ENCODE measurements at regions not wholly inside any gene's neighbourhood (a gene's known extent, or its start where the extent isn't known, plus 50 kb on each side); places are given as distances from the start of the nearest gene placed in this dataset.

- H3K27me3 ChIP-seq, result no peaks in the 10 kb centered on the region
- H3K36me3 ChIP-seq, result no peaks in the 10 kb centered on the region
- TF ChIP-seq POLR2A (IDR thresholded peaks at IDR 0.05), result no peak
- H3K9me3 ChIP-seq, result no peaks in the 10 kb centered on the region
- no peak overlapping the region for H3K27ac ChIP-seq
- DNase-seq, result no peak
- H3K4me1 ChIP-seq, result no peaks in the 10 kb centered on the region
- no peak overlapping the region for H3K4me3 ChIP-seq
Observed at GRCh38 chr16:9522614-9523013, 431.2 kb downstream of the HAPSTR1 start.

GRCh38 chr16:9523994-9524393 lies 432.6 kb downstream of the HAPSTR1 start:
- TF ChIP-seq CTCF (IDR thresholded peaks at IDR 0.05) (no peak), POLR2A (IDR thresholded peaks at IDR 0.05) (no peak)
- Histone ChIP-seq H3K36me3 (no peaks in the 10 kb centered on the region), H3K9me3 (no peaks in the 10 kb centered on the region), H3K4me3 (no peak overlapping the region), H3K27me3 (no peaks in the 10 kb centered on the region), H3K4me1 (no peaks in the 10 kb centered on the region), H3K27ac (no peak overlapping the region)
- no peak for DNase-seq

GRCh38 chr16:9525037-9525436 lies 433.6 kb downstream of the HAPSTR1 start:
- no peaks in the 10 kb centered on the region for H3K4me1 ChIP-seq
- H3K27me3 ChIP-seq, result no peaks in the 10 kb centered on the region
- H3K4me3 ChIP-seq, result no peak overlapping the region
- no peaks in the 10 kb centered on the region for H3K36me3 ChIP-seq
- H3K9me3 ChIP-seq, result no peaks in the 10 kb centered on the region
- TF ChIP-seq POLR2A (IDR thresholded peaks at IDR 0.05), result no peak
- no peak for TF ChIP-seq CTCF (IDR thresholded peaks at IDR 0.05)
- DNase-seq, result no peak
- H3K27ac ChIP-seq, result no peak overlapping the region

- no peak overlapping the region for H3K27ac ChIP-seq
- no peaks in the 10 kb centered on the region for H3K27me3 ChIP-seq
- H3K4me1 ChIP-seq, result no peaks in the 10 kb centered on the region
- H3K9me3 ChIP-seq, result no peaks in the 10 kb centered on the region
- TF ChIP-seq POLR2A (IDR thresholded peaks at IDR 0.05), result no peak
- no peak for TF ChIP-seq CTCF (IDR thresholded peaks at IDR 0.05)
- DNase-seq, result no peak
- no peaks in the 10 kb centered on the region for H3K36me3 ChIP-seq
- H3K4me3 ChIP-seq, result no peak overlapping the region
Observed at GRCh38 chr16:9526791-9527190, 435.3 kb downstream of the HAPSTR1 start.

GRCh38 chr16:9527976-9528375 lies 436.5 kb downstream of the HAPSTR1 start:
- DNase-seq, result no peak
- H3K27me3 ChIP-seq, result no peaks in the 10 kb centered on the region
- no peak overlapping the region for H3K4me3 ChIP-seq
- H3K9me3 ChIP-seq, result no peaks in the 10 kb centered on the region
- no peaks in the 10 kb centered on the region for H3K36me3 ChIP-seq
- no peak for TF ChIP-seq POLR2A (IDR thresholded peaks at IDR 0.05)
- no peak for TF ChIP-seq CTCF (IDR thresholded peaks at IDR 0.05)
- H3K27ac ChIP-seq, result no peak overlapping the region
- H3K4me1 ChIP-seq, result no peaks in the 10 kb centered on the region

- Histone ChIP-seq H3K4me3 (no peak overlapping the region), H3K27ac (no peak overlapping the region), H3K36me3 (no peaks in the 10 kb centered on the region), H3K27me3 (no peaks in the 10 kb centered on the region), H3K9me3 (no peaks in the 10 kb centered on the region), H3K4me1 (no peaks in the 10 kb centered on the region)
- no peak for DNase-seq
- TF ChIP-seq CTCF (IDR thresholded peaks at IDR 0.05) (no peak), POLR2A (IDR thresholded peaks at IDR 0.05) (no peak)
Observed at GRCh38 chr16:9528511-9529079, 437.2 kb downstream of the HAPSTR1 start.
